ENCODE measurements at regions not wholly inside any gene's neighbourhood (a gene's known extent, or its start where the extent isn't known, plus 50 kb on each side); places are given as distances from the start of the nearest gene placed in this dataset.

DNA sequence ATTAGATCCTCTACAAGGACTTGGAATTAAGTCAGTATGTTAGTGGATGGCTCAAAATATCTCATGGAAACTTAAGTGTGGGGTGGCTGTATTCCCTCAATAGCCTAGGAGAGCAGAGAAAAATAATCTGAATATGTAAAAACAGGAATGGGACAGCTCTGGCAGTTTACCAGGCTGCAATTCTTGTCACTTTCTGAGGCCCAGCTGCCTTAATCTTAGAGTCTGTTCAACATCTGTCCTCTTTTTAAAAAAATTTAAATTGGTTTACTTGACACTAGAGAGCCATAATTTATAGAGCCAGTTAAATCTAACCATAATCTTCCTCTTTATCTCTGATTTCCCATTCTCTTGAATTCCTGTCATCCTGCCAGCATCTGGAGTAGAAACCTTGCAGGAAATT lies 109.2 kb upstream of the CXCL13 start:
- H3K79me2 ChIP-seq (ENCODE audit: insufficient read depth, low read depth), result no peaks in the 10 kb centered on the region
- H3K27ac ChIP-seq, result no peak overlapping the region
- H3K9ac ChIP-seq, result no peak overlapping the region
- H3K36me3 ChIP-seq (ENCODE audit: insufficient read depth), result no peaks in the 10 kb centered on the region
- H3K27me3 ChIP-seq (ENCODE audit: insufficient read depth, low read depth), result no peaks in the 10 kb centered on the region
- H2AFZ ChIP-seq (ENCODE audit: low read depth), result no peak overlapping the region
- H3K4me3 ChIP-seq (IDR thresholded peaks at IDR 0.05; ENCODE audit: insufficient read depth, low read depth, low read length), result no peak overlapping the region
- peaks cover 17% of the 10 kb centered on the region for H3K4me1 ChIP-seq (ENCODE audit: low read depth, poor library complexity, severe bottlenecking)
- H3K4me2 ChIP-seq, result no peak overlapping the region
- TF ChIP-seq, protein P1, sequence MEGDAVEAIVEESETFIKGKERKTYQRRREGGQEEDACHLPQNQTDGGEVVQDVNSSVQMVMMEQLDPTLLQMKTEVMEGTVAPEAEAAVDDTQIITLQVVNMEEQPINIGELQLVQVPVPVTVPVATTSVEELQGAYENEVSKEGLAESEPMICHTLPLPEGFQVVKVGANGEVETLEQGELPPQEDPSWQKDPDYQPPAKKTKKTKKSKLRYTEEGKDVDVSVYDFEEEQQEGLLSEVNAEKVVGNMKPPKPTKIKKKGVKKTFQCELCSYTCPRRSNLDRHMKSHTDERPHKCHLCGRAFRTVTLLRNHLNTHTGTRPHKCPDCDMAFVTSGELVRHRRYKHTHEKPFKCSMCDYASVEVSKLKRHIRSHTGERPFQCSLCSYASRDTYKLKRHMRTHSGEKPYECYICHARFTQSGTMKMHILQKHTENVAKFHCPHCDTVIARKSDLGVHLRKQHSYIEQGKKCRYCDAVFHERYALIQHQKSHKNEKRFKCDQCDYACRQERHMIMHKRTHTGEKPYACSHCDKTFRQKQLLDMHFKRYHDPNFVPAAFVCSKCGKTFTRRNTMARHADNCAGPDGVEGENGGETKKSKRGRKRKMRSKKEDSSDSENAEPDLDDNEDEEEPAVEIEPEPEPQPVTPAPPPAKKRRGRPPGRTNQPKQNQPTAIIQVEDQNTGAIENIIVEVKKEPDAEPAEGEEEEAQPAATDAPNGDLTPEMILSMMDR (conservative IDR thresholded peaks at IDR 0.05; ENCODE audit: low read depth, low read length), result no peak
- no peaks in the 10 kb centered on the region for H4K20me1 ChIP-seq (ENCODE audit: insufficient read depth)

DNA sequence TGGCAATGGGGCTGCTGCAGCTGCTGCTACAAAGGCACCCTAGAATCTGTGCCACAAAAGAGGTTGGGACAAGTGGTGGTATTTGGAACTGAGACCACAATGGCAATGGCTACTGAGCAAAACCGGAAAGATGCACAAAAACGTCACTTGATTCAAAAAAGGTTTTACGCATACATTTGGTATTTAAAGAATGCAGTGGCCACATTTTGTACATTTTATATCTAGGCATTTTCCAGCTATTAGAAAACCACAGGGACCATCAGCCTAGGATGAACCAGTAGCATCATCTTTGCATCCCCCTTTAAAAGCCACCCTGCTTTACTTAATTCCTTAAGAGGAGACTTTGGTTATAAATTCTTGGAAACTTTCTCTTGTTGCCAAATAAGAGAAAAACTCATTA lies 104.8 kb upstream of the CXCL13 start:
- no peaks in the 10 kb centered on the region for H3K27me3 ChIP-seq (ENCODE audit: insufficient read depth, low read depth)
- H4K20me1 ChIP-seq (ENCODE audit: insufficient read depth), result no peaks in the 10 kb centered on the region
- H3K36me3 ChIP-seq (ENCODE audit: insufficient read depth), result no peaks in the 10 kb centered on the region
- TF ChIP-seq, protein P1 (conservative IDR thresholded peaks at IDR 0.05; ENCODE audit: low read depth, low read length), result no peak
- H3K4me2 ChIP-seq, result no peak overlapping the region
- H3K9ac ChIP-seq, result no peak overlapping the region
- no peaks in the 10 kb centered on the region for H3K79me2 ChIP-seq (ENCODE audit: insufficient read depth, low read depth)
- H3K4me1 ChIP-seq (ENCODE audit: low read depth, poor library complexity, severe bottlenecking), result no peaks in the 10 kb centered on the region
- H2AFZ ChIP-seq (ENCODE audit: low read depth), result no peak overlapping the region
- no peak overlapping the region for H3K27ac ChIP-seq
- no peak overlapping the region for H3K4me3 ChIP-seq (IDR thresholded peaks at IDR 0.05; ENCODE audit: insufficient read depth, low read depth, low read length)

DNA sequence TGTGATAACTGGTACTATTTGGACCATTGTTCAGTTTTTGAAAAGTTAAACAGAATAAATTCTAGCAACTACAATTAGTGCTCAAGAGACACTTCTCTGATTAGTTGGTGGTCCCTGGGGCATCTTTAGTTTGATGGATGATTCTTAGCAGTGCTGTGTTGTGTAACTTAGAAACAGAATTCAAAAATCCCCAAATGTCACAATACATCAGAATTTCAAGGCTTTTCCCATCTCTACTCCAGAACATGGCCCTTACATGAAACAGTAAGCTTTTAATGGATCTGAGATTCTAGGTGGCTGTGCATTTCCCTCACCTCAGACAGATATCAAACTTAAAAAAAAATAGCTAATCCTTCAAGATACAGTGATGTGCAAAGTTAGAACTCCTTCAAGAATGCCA lies 104.4 kb upstream of the CXCL13 start:
- H3K4me2 ChIP-seq, result no peak overlapping the region
- H2AFZ ChIP-seq (ENCODE audit: low read depth), result no peak overlapping the region
- no peak overlapping the region for H3K4me3 ChIP-seq (IDR thresholded peaks at IDR 0.05; ENCODE audit: insufficient read depth, low read depth, low read length)
- no peaks in the 10 kb centered on the region for H3K4me1 ChIP-seq (ENCODE audit: low read depth, poor library complexity, severe bottlenecking)
- TF ChIP-seq, protein P1 (conservative IDR thresholded peaks at IDR 0.05; ENCODE audit: low read depth, low read length), result no peak
- H3K9ac ChIP-seq, result no peak overlapping the region
- no peak overlapping the region for H3K27ac ChIP-seq
- H3K79me2 ChIP-seq (ENCODE audit: insufficient read depth, low read depth), result no peaks in the 10 kb centered on the region
- no peaks in the 10 kb centered on the region for H3K27me3 ChIP-seq (ENCODE audit: insufficient read depth, low read depth)
- H4K20me1 ChIP-seq (ENCODE audit: insufficient read depth), result no peaks in the 10 kb centered on the region
- no peaks in the 10 kb centered on the region for H3K36me3 ChIP-seq (ENCODE audit: insufficient read depth)

DNA sequence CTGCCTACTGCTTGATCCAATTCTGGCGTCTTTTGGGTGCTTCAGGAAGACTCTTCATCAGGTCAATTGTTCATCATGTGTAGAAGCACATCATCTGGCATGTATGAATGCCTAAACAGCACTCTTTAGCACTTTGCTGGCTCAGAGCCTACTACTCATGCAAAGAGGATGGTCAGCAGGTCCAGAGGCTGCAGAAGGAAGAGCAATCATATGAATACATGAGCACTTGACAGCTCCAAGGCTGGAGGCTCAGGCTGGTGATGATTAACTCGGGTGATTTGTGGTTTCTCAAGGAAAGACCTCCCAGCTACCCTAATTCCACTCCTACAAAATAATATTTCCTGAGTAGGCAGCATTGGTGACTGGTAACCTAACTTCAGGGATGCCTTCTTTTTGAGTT lies 103.8 kb upstream of the CXCL13 start:
- H4K20me1 ChIP-seq (ENCODE audit: insufficient read depth), result no peaks in the 10 kb centered on the region
- TF ChIP-seq, protein P1 (conservative IDR thresholded peaks at IDR 0.05; ENCODE audit: low read depth, low read length), result no peak
- no peak overlapping the region for H3K9ac ChIP-seq
- H2AFZ ChIP-seq (ENCODE audit: low read depth), result no peak overlapping the region
- H3K36me3 ChIP-seq (ENCODE audit: insufficient read depth), result no peaks in the 10 kb centered on the region
- H3K79me2 ChIP-seq (ENCODE audit: insufficient read depth, low read depth), result no peaks in the 10 kb centered on the region
- no peak overlapping the region for H3K4me3 ChIP-seq (IDR thresholded peaks at IDR 0.05; ENCODE audit: insufficient read depth, low read depth, low read length)
- no peaks in the 10 kb centered on the region for H3K27me3 ChIP-seq (ENCODE audit: insufficient read depth, low read depth)
- H3K27ac ChIP-seq, result no peak overlapping the region
- no peaks in the 10 kb centered on the region for H3K4me1 ChIP-seq (ENCODE audit: low read depth, poor library complexity, severe bottlenecking)
- H3K4me2 ChIP-seq, result no peak overlapping the region

DNA sequence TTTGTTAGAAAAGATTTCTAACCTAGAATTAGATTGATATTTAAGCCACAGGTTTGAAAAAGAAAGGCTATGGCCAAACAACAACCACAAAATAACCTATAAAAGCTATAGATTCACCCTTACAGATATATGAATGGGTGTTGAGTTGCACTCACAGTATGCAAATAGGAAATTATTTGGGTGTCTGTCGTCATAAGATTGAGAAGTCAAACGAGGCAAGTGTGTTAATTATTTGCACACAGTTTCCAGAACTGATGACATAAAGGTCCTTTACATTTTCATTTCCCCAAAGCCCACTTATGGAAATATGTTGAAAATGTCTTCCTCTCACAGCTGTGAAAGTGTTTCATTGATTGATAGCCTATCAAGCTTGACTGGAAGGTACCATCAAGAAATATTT lies 101.2 kb upstream of the CXCL13 start:
- Histone ChIP-seq H3K4me1 (ENCODE audit: low read depth, poor library complexity, severe bottlenecking) (no peaks in the 10 kb centered on the region), H2AFZ (ENCODE audit: low read depth) (no peak overlapping the region), H3K27ac (no peak overlapping the region), H4K20me1 (ENCODE audit: insufficient read depth) (no peaks in the 10 kb centered on the region), H3K4me3 (IDR thresholded peaks at IDR 0.05; ENCODE audit: insufficient read depth, low read depth, low read length) (no peak overlapping the region), H3K4me2 (no peak overlapping the region), H3K9ac (no peak overlapping the region), H3K79me2 (ENCODE audit: insufficient read depth, low read depth) (no peaks in the 10 kb centered on the region), H3K36me3 (ENCODE audit: insufficient read depth) (no peaks in the 10 kb centered on the region), H3K27me3 (ENCODE audit: insufficient read depth, low read depth) (no peaks in the 10 kb centered on the region)
- TF ChIP-seq, protein P1 (conservative IDR thresholded peaks at IDR 0.05; ENCODE audit: low read depth, low read length), result no peak
